ENCODE measurements at regions not wholly inside any gene's neighbourhood (a gene's known extent, or its start where the extent isn't known, plus 50 kb on each side); places are given as distances from the start of the nearest gene placed in this dataset.

- no peaks in the 10 kb centered on the region for H3K4me1 Mint-ChIP-seq (ENCODE audit: low read depth, unreplicated experiment)
- H3K4me3 ChIP-seq (ENCODE audit: low read depth, low read length), result no peak overlapping the region
- H3K27me3 ChIP-seq (replicated peaks; ENCODE audit: control insufficient read depth, insufficient read depth, low read length), result no peaks in the 10 kb centered on the region
- H3K9me3 Mint-ChIP-seq (ENCODE audit: unreplicated experiment), result no peaks in the 10 kb centered on the region
- POLR2A ChIA-PET, result no interaction called here
- H3K9me3 ChIP-seq, result no peaks in the 10 kb centered on the region
- H3K27ac Mint-ChIP-seq (ENCODE audit: unreplicated experiment), result no peak overlapping the region
- no peak overlapping the region for H3K4me3 Mint-ChIP-seq (ENCODE audit: unreplicated experiment)
- H3K36me3 Mint-ChIP-seq (ENCODE audit: insufficient read depth, unreplicated experiment), result no peaks in the 10 kb centered on the region
- TF ChIP-seq CTCF (IDR thresholded peaks at IDR 0.05; ENCODE audit: insufficient read depth in 1 of 2, low read depth in 1 of 2, low read length in 1 of 2, severe bottlenecking in 1 of 2, unreplicated experiment in 1 of 2), result no peak
- CTCF ChIA-PET, result no interaction called here
- H3K36me3 ChIP-seq (ENCODE audit: control insufficient read depth, insufficient read depth, low read length), result no peaks in the 10 kb centered on the region
- BruUV-seq (replicated peaks), result no TSS peak
- no peak for DNase-seq
- no peaks in the 10 kb centered on the region for H3K4me1 ChIP-seq
- no peaks in the 10 kb centered on the region for H3K27me3 Mint-ChIP-seq (ENCODE audit: insufficient read depth, unreplicated experiment)
- intact Hi-C loops (cut with micrococcal nuclease; ENCODE audit: unreplicated experiment), result no loop called here
Observed at GRCh38 chr11:96652516-96652915, 262.7 kb downstream of the JRKL start.

GRCh38 chr11:96655474-96655873, 265.7 kb downstream of the JRKL start:
- H3K27me3 Mint-ChIP-seq (ENCODE audit: insufficient read depth, unreplicated experiment), result no peaks in the 10 kb centered on the region
- no peaks in the 10 kb centered on the region for H3K36me3 Mint-ChIP-seq (ENCODE audit: insufficient read depth, unreplicated experiment)
- TF ChIP-seq CTCF (IDR thresholded peaks at IDR 0.05; ENCODE audit: insufficient read depth in 1 of 2, low read depth in 1 of 2, low read length in 1 of 2, severe bottlenecking in 1 of 2, unreplicated experiment in 1 of 2), result no peak
- Histone ChIP-seq H3K4me1 (no peaks in the 10 kb centered on the region), H3K27me3 (replicated peaks; ENCODE audit: control insufficient read depth, insufficient read depth, low read length) (no peaks in the 10 kb centered on the region), H3K36me3 (ENCODE audit: control insufficient read depth, insufficient read depth, low read length) (no peaks in the 10 kb centered on the region), H3K4me3 (ENCODE audit: low read depth, low read length) (no peak overlapping the region), H3K9me3 (no peaks in the 10 kb centered on the region)
- no peak for DNase-seq
- ChIA-PET CTCF (no interaction called here), POLR2A (no interaction called here)
- H3K4me3 Mint-ChIP-seq (ENCODE audit: unreplicated experiment), result no peak overlapping the region
- no peaks in the 10 kb centered on the region for H3K4me1 Mint-ChIP-seq (ENCODE audit: low read depth, unreplicated experiment)
- H3K9me3 Mint-ChIP-seq (ENCODE audit: unreplicated experiment), result no peaks in the 10 kb centered on the region
- H3K27ac Mint-ChIP-seq (ENCODE audit: unreplicated experiment), result no peak overlapping the region
- intact Hi-C loops (cut with micrococcal nuclease; ENCODE audit: unreplicated experiment), result no loop called here
- BruUV-seq (replicated peaks), result no TSS peak

- Histone ChIP-seq H3K36me3 (ENCODE audit: control insufficient read depth, insufficient read depth, low read length) (no peaks in the 10 kb centered on the region), H3K9me3 (no peaks in the 10 kb centered on the region), H3K27me3 (replicated peaks; ENCODE audit: control insufficient read depth, insufficient read depth, low read length) (no peaks in the 10 kb centered on the region), H3K4me1 (peaks cover 13% of the 10 kb centered on the region; the same call in 1 of the 2 replicates), H3K4me3 (ENCODE audit: low read depth, low read length) (no peak overlapping the region)
- intact Hi-C loops (cut with micrococcal nuclease; ENCODE audit: unreplicated experiment), result no loop called here
- no peaks in the 10 kb centered on the region for H3K27me3 Mint-ChIP-seq (ENCODE audit: insufficient read depth, unreplicated experiment)
- no peak for TF ChIP-seq CTCF (IDR thresholded peaks at IDR 0.05; ENCODE audit: insufficient read depth in 1 of 2, low read depth in 1 of 2, low read length in 1 of 2, severe bottlenecking in 1 of 2, unreplicated experiment in 1 of 2)
- H3K9me3 Mint-ChIP-seq (ENCODE audit: unreplicated experiment), result no peaks in the 10 kb centered on the region
- no peak overlapping the region for H3K4me3 Mint-ChIP-seq (ENCODE audit: unreplicated experiment)
- no peaks in the 10 kb centered on the region for H3K36me3 Mint-ChIP-seq (ENCODE audit: insufficient read depth, unreplicated experiment)
- ChIA-PET CTCF (no interaction called here), POLR2A (no interaction called here)
- no peak for DNase-seq
- H3K27ac Mint-ChIP-seq (ENCODE audit: unreplicated experiment), result no peak overlapping the region
- peaks cover 5% of the 10 kb centered on the region for H3K4me1 Mint-ChIP-seq (ENCODE audit: low read depth, unreplicated experiment)
- BruUV-seq (replicated peaks), result no TSS peak
Observed at GRCh38 chr11:96658436-96658835, 268.6 kb downstream of the JRKL start.
